Tongue (tissue), 1 donor: ENCODE measurements at regions not wholly inside any gene's neighbourhood (a gene's known extent, or its start where the extent isn't known, plus 50 kb on each side); places are given as distances from the start of the nearest gene placed in this dataset.
"Not testable (repeated sequence)": the region's sequence is repeated elsewhere in the genome, so short reads cannot be mapped to it uniquely, and the experiment has no call there.

Source experiments
- DNase-seq: peaks from one replicate; pipeline ENCODE4 v3.0.0-alpha.2; 2015

- DNase-seq: not testable (repeated sequence)
Measured at GRCh38 chr16:29310243-29310642, 96.3 kb downstream of the NPIPB11 start.

DNA sequence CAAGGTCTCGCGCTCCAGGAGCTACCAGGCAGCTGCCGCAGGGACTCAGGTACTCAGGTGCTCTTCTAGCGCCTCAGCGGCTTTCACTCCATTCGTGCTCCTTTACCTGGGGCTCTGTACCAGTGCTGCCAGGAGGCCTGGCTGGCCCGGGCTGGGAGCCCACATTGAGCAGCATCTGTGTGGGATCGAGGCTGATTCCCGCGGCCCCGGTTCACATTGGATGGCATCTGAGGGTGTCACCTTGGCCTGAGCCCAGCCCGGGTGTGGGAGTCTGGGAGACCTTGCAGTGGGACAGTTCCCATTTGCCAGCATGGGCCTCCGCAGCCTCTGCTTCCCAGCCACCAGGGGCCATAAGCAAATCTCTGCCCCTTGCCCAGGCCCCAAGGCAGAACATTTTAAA lies 96.9 kb downstream of the NPIPB11 start:
- DNase-seq: not testable (repeated sequence)

- DNase-seq: no peak
Measured at GRCh38 chr16:29308644-29309546, 97.6 kb downstream of the NPIPB11 start.

- no peak for DNase-seq
Measured at GRCh38 chr16:29307598-29308507, 98.7 kb downstream of the NPIPB11 start.

DNA sequence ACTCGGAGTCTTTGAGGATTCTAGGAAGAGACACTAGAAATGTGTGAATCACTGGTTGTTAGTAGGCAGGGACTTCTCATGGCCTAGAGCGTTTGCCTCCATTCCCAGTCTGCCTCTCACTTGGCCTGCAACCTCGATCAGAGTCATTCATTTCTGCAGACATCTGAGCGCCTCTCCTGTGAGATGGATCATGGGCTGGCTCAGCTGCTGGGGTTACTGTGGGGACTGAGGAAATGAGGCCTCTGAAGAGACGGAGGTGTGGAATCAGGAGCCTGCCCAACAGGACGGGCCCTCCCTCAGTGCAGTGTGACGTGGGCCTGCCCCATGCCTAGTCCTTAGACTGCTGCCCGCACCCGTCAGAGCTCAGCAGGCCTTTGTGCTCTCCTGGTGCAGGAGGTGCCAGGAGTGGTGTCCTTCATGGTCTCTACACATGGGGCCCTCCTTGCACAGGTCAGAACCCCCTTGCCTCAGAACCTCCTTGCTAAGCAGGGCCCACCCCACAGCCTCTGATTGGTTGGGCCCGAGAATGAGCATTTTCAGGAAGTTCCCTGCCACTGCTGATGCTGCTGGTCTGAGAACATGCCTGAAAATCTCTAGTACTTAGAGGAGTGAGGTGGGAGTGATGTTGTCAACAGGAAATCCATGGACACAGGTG lies 99.4 kb downstream of the NPIPB11 start:
- no peak for DNase-seq

- DNase-seq: no peak
Measured at GRCh38 chr16:29306201-29306600, 100.3 kb downstream of the NPIPB11 start.

DNA sequence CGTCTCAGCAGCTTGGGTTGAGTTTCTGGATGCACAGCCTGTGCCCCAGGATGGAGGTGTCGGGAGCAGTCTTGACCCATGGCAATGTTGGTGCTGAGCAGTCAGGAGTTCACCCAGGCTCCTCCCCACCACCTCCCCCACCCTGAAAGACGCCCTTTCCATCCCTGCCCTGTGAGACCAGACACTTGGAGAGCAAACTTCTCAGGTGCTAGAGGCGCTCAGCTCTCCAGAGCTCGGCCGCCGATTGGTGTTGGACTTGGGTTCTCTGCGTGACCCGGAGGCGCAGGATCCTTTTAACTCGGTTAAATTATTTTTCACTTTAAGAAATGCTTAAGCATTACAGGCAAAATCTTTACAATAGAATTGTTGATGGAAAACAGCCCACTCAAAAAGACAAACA lies 101.5 kb downstream of the NPIPB11 start:
- not testable (repeated sequence) for DNase-seq

DNA sequence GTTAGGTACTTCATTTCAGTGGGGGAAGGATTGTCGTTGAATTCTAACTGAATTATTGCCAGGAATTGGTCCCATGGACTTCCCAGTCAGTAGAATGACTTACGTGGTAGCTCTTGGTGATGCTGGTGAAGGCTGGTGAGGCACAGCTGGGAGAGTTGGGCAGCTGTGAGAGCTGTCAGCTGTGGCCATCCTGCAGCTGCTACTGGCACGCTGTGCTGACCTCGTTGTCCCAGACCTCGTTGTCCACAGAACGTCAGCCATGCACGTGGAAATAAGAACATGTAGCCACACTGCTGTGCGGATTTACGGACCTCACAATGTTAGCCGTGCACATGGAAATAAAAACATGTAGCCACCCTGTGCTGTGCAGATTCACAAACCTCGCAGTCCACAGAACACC lies 102.3 kb downstream of the NPIPB11 start:
- DNase-seq: peak; percentile 63

DNA sequence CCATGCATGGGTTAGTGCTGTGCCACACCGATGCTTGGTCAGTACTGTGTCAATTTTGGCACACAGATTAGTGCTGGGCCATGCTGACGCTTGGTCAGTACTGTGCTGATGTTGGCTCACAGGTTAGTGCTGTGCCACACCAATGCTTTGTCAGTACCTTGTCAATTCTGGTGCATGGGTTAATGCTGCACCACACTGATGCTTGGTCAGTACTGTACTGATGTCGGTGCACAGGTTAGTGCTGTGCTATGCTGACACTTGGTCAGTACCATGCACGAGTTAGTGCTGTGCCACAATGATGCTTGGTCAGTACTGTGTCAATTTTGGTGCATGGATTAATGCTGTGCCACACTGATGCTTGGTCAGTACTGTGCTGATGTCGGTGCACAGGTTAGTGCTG lies 103.0 kb downstream of the NPIPB11 start:
- no peak for DNase-seq

DNA sequence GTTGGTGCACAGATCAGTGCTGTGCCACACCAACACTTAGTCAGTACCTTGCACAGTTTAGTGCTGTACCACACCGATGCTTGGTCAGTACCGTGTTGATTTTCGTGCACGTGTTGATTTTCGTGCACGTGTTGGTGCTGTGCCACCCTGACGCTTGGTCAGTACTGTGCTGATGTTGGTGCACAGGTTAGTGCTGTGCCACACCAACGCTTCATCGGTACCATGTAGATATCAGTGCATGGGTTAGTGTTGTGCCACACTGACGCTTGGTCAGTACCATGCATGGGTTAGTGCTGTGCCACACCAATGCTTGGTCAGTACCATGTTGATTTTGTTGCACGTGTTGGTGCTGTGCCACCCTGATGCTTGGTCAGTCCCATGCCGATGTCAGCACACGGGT lies 103.5 kb downstream of the NPIPB11 start:
- DNase-seq: no peak

DNA sequence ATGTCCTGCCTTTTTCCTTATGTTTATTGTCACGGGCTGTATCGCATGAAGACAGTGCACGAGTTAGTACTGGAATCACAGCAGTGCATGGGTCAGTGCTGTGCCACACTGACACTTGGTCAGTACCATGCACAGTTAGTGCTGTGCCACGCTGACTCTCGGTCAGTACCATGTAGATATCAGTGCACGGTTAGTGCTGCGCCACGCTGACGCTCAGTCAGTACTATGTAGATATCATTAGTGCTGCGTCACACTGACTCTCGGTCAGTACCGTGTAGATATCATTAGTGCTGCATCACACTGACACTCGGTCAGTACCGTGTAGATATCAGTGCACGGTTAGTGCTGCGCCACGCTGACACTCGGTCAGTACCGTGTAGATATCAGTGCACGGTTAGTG lies 104.1 kb downstream of the NPIPB11 start:
- DNase-seq: not testable (repeated sequence)

DNA sequence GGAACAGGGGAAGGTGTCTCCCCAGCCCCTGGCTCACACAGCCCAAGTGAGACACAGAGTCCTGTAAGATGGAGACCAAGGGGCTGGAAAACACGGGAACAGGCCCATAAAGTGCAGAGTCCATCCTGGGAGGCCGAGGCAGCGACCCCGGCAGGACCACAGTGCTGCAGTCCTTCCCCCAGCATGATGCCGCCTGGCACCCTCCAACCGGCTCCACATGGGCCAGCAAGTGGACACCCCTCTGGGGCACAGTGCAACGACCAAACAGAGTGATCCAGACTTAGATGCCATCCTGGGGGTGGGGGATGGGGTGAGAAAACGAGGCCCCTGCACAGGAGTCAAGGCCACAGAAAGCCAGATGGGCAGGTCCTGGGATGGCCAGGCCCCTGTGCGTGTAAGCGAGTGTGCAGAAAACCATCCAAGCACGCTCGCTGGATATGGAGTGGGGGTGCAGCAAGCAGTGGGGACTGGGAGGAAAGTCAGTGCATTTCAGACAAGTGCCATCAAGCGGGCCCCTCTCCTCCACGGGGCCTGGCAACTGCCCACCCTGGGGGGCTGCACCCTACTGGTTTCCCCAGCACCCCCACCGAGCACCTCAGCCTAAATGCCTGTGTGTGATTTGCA lies 104.7 kb downstream of the NPIPB11 start:
- not testable (repeated sequence) for DNase-seq

- not testable (repeated sequence) for DNase-seq
Measured at GRCh38 chr16:29300541-29301535, 105.7 kb downstream of the NPIPB11 start.

GRCh38 chr16:29300030-29300491 lies 106.5 kb downstream of the NPIPB11 start:
- not testable (repeated sequence) for DNase-seq

DNA sequence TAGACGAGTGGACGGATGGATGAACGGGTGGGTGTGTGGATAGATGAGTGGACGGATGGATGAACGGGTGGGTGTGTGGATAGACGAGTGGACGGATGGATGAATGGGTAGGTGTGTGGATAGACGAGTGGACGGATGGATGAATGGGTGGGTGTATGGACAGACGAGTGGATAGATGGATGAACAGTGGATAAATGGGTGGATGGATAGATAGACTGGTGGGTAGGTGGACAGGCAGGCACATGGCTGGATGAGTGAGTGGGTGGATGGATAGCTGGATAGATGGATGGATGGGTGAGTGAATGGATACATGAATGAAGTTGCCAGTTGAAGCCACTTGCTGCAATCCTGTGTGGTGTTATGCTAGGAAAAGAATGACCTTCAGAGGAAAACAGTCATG lies 107.5 kb downstream of the NPIPB11 start:
- not testable (repeated sequence) for DNase-seq

- not testable (repeated sequence) for DNase-seq
Measured at GRCh38 chr16:29298307-29298706, 108.2 kb downstream of the NPIPB11 start.

GRCh38 chr16:29297809-29298177 lies 108.7 kb downstream of the NPIPB11 start:
- not testable (repeated sequence) for DNase-seq

GRCh38 chr16:29297144-29297808 lies 109.2 kb downstream of the NPIPB11 start:
- not testable (repeated sequence) for DNase-seq

GRCh38 chr16:29296176-29296575 lies 110.3 kb downstream of the NPIPB11 start:
- DNase-seq: not testable (repeated sequence)
